ENCODE measurements at regions not wholly inside any gene's neighbourhood (a gene's known extent, or its start where the extent isn't known, plus 50 kb on each side); places are given as distances from the start of the nearest gene placed in this dataset.
A peak's percentile ranks its signal among the peaks of the same experiment; 100 is the strongest.

DNA sequence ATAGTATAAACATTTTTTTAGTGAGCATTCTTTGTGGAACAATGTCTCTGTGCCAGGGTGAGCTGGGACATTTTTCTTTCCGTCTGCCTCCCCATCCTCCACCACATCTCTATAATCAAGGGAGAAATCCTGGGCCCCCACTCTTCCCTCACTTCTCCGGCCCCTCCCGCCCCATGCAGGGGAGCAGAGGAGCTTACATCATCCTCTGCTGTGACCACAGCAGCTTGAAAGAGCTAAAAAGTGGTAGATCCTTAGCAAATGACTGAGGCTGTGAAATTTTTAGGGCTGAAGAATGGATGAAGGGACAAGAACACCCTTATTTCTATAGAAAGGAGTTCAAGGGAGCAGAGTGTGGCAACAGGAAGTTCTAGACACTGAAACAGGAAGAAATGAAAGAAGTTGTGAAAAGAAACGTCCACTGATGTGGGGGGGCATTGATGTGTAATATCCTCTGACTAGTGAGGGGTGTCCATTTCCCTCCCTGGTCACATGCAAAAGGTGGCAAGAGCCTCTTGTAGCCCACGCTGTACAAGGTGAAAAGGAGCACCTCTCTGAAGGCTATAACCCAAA, 380.3 kb upstream of the JARID2 start:
- Histone ChIP-seq H3K27ac (ENCODE audit: low read depth in 1 of 2, low read length in 1 of 2) (no peak overlapping the region), H3K9ac (ENCODE audit: insufficient read depth in 1 of 2, low read length in 2 of 2) (no peak overlapping the region), H3K27me3 (ENCODE audit: control insufficient read depth in 3 of 3, insufficient read depth in 3 of 3, low read length in 2 of 3) (no peaks in the 10 kb centered on the region), H3K9me3 (ENCODE audit: control insufficient read depth in 4 of 4, insufficient read depth in 3 of 4, low read length in 3 of 4) (peaks cover 0 to 2% (median 0%) of the 10 kb centered on the region in 4 donors), H3K36me3 (ENCODE audit: control insufficient read depth in 4 of 4, insufficient read depth in 4 of 4, low read length in 4 of 4) (no peaks in the 10 kb centered on the region), H3K4me1 (ENCODE audit: control insufficient read depth in 5 of 5, insufficient read depth in 5 of 5, low read length in 5 of 5) (peaks cover 0 to 20% (median 0%) of the 10 kb centered on the region in 5 donors), H3K4me3 (no peak overlapping the region)
- WGBS, 2 donors, result 25 to 40% methylated on average over 5 of the region's 5 CpGs
- DNase-seq (peak; percentile 51 to 64 (median 63)), ATAC-seq (ENCODE audit: insufficient read depth, low FRiP score) (no peak)
- TF ChIP-seq, protein P1, sequence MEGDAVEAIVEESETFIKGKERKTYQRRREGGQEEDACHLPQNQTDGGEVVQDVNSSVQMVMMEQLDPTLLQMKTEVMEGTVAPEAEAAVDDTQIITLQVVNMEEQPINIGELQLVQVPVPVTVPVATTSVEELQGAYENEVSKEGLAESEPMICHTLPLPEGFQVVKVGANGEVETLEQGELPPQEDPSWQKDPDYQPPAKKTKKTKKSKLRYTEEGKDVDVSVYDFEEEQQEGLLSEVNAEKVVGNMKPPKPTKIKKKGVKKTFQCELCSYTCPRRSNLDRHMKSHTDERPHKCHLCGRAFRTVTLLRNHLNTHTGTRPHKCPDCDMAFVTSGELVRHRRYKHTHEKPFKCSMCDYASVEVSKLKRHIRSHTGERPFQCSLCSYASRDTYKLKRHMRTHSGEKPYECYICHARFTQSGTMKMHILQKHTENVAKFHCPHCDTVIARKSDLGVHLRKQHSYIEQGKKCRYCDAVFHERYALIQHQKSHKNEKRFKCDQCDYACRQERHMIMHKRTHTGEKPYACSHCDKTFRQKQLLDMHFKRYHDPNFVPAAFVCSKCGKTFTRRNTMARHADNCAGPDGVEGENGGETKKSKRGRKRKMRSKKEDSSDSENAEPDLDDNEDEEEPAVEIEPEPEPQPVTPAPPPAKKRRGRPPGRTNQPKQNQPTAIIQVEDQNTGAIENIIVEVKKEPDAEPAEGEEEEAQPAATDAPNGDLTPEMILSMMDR (IDR thresholded peaks at IDR 0.05; ENCODE audit: control extremely low read depth, extremely low read depth), result no peak

DNA sequence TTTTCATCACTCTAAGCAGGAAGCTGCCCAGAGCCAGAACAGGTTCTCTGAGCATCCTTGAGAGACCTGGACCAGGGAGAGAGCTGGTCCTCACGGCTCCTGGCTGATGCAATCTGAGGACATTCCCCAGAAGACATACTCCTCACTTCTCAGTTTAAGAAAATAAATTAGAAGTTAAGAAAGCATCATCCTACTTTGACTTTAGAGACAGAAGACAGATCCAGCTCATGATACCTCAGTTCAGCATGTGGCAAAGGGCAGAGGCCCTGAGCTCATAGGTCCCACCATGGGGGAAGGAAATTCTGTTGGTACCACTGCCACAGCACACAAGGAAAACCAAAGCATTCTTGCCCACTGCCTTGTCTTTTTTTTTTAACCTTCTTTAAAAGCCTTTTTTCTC, 378.1 kb upstream of the JARID2 start:
- 76 to 96% methylated on average over 1 of the region's 1 CpG for WGBS, 2 donors

DNA sequence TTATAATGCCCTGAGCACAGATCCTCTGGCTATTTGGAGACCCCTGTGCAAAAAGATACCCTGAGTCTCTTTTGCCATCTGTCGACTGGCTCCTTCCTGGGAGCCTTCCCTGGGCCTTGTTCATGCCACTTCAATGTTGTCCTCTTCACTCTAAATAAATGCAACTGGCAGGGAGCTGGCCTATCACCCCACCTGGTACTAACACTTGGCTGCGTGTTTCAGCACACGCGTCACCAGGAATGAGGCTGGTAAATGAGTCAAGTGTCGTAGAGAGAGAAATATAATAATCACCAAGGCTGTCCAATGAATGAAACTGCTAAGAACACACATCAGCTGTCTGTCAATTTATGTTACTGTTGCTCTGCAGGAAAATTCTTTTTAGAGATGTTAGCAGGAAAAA, 374.6 kb upstream of the JARID2 start:
- H3K9ac ChIP-seq (ENCODE audit: insufficient read depth in 1 of 2, low read length in 2 of 2), result no peak overlapping the region
- H3K9me3 ChIP-seq (ENCODE audit: control insufficient read depth in 4 of 4, insufficient read depth in 3 of 4, low read length in 3 of 4), result peaks cover 0 to 2% (median 0%) of the 10 kb centered on the region in 4 donors
- no peak for ATAC-seq (ENCODE audit: insufficient read depth, low FRiP score)
- H3K27me3 ChIP-seq (ENCODE audit: control insufficient read depth in 3 of 3, insufficient read depth in 3 of 3, low read length in 2 of 3), result no peaks in the 10 kb centered on the region
- no peaks in the 10 kb centered on the region for H3K36me3 ChIP-seq (ENCODE audit: control insufficient read depth in 4 of 4, insufficient read depth in 4 of 4, low read length in 4 of 4)
- H3K4me3 ChIP-seq, result no peak overlapping the region
- TF ChIP-seq, protein P1 (IDR thresholded peaks at IDR 0.05; ENCODE audit: control extremely low read depth, extremely low read depth), result no peak
- 72 to 75% methylated on average over 5 of the region's 5 CpGs for WGBS, 2 donors
- H3K27ac ChIP-seq (ENCODE audit: low read depth in 1 of 2, low read length in 1 of 2), result no peak overlapping the region
- DNase-seq, result peak; percentile 40 to 84 (median 76)
- peaks cover 0 to 5% (median 0%) of the 10 kb centered on the region in 5 donors for H3K4me1 ChIP-seq (ENCODE audit: control insufficient read depth in 5 of 5, insufficient read depth in 5 of 5, low read length in 5 of 5)

More for the DNA sequence above, 378.1 kb upstream of the JARID2 start:
- Histone ChIP-seq H3K36me3 (ENCODE audit: control insufficient read depth in 4 of 4, insufficient read depth in 4 of 4, low read length in 4 of 4) (no peaks in the 10 kb centered on the region), H3K9me3 (ENCODE audit: control insufficient read depth in 4 of 4, insufficient read depth in 3 of 4, low read length in 3 of 4) (peaks cover 0 to 2% (median 0%) of the 10 kb centered on the region in 4 donors), H3K9ac (ENCODE audit: insufficient read depth in 1 of 2, low read length in 2 of 2) (no peak overlapping the region), H3K27ac (ENCODE audit: low read depth in 1 of 2, low read length in 1 of 2) (no peak overlapping the region), H3K4me1 (ENCODE audit: control insufficient read depth in 5 of 5, insufficient read depth in 5 of 5, low read length in 5 of 5) (peaks cover 0 to 25% (median 0%) of the 10 kb centered on the region in 5 donors), H3K4me3 (no peak overlapping the region), H3K27me3 (ENCODE audit: control insufficient read depth in 3 of 3, insufficient read depth in 3 of 3, low read length in 2 of 3) (no peaks in the 10 kb centered on the region)
- ATAC-seq (ENCODE audit: insufficient read depth, low FRiP score) (no peak), DNase-seq (no peak)
- TF ChIP-seq, protein P1 (IDR thresholded peaks at IDR 0.05; ENCODE audit: control extremely low read depth, extremely low read depth), result no peak

DNA sequence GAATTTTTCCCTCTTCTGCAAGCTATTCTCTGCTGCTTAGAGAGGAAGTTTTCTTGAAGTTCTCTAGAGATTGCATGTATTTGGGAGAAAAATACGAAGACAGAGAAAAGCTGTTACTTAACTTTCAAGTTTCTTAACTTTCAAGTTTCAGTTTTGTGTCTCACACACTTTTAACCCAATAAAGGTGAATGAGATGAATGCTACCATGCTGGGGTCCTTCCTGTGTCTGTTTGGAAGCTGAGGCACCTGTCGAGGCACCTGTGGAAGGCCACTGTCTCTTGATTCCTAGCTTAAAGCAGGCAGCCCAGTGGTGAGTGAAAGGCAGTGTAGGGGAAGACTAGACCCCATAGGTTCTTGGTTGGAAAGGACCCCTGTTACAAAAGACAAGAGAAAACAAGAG, 372.8 kb upstream of the JARID2 start:
- H3K36me3 ChIP-seq (ENCODE audit: control insufficient read depth in 4 of 4, insufficient read depth in 4 of 4, low read length in 4 of 4), result no peaks in the 10 kb centered on the region
- H3K4me3 ChIP-seq, result no peak overlapping the region
- TF ChIP-seq, protein P1 (IDR thresholded peaks at IDR 0.05; ENCODE audit: control extremely low read depth, extremely low read depth), result no peak
- peaks cover 0 to 13% (median 2%) of the 10 kb centered on the region in 5 donors for H3K4me1 ChIP-seq (ENCODE audit: control insufficient read depth in 5 of 5, insufficient read depth in 5 of 5, low read length in 5 of 5)
- ATAC-seq (ENCODE audit: insufficient read depth, low FRiP score) (no peak), DNase-seq (no peak)
- 58 to 79% methylated on average over 2 of the region's 2 CpGs for WGBS, 2 donors
- no peak overlapping the region for H3K9ac ChIP-seq (ENCODE audit: insufficient read depth in 1 of 2, low read length in 2 of 2)
- H3K27ac ChIP-seq (ENCODE audit: low read depth in 1 of 2, low read length in 1 of 2), result no peak overlapping the region
- peaks cover 0 to 2% (median 0%) of the 10 kb centered on the region in 4 donors for H3K9me3 ChIP-seq (ENCODE audit: control insufficient read depth in 4 of 4, insufficient read depth in 3 of 4, low read length in 3 of 4)
- no peaks in the 10 kb centered on the region for H3K27me3 ChIP-seq (ENCODE audit: control insufficient read depth in 3 of 3, insufficient read depth in 3 of 3, low read length in 2 of 3)
